Progenitor cell of endocrine pancreas (in vitro differentiated cells): ENCODE measurements at regions not wholly inside any gene's neighbourhood (a gene's known extent, or its start where the extent isn't known, plus 50 kb on each side); places are given as distances from the start of the nearest gene placed in this dataset.

Source experiments
- DNase-seq: peaks from one replicate; pipeline ENCODE4 v3.0.0; 2021; ENCODE audit warnings: low spot score; ENCODE audit not compliant: unreplicated experiment
- H3K27ac Mint-ChIP-seq: 2 replicates; pipeline ENCODE4 v1.8.0; 2021; ENCODE audit warnings: mild to moderate bottlenecking, moderate library complexity, mixed read lengths
- H3K27me3 Mint-ChIP-seq: 2 replicates; pipeline ENCODE4 v1.8.0; 2021; ENCODE audit warnings: mixed read lengths
- H3K36me3 Mint-ChIP-seq: 2 replicates; pipeline ENCODE4 v1.8.0; 2022; ENCODE audit warnings: mixed read lengths; ENCODE audit not compliant: insufficient read depth
- H3K4me1 Mint-ChIP-seq: 2 replicates; pipeline ENCODE4 v1.8.0; 2021; ENCODE audit warnings: low read depth, mixed read lengths
- H3K4me3 Mint-ChIP-seq: 2 replicates; pipeline ENCODE4 v1.8.0; 2021; ENCODE audit warnings: low read depth, mild to moderate bottlenecking, moderate library complexity, mixed read lengths
- H3K9me3 Mint-ChIP-seq: 2 replicates; pipeline ENCODE4 v1.8.0; 2021; ENCODE audit warnings: low read depth, mixed read lengths
- TF ChIP-seq, protein P1 (sequence below): fragments of 200-600 bp; sonication (generic); IDR thresholded peaks from one replicate; pipeline ENCODE4 v1.5.0; 2021; ENCODE audit warnings: antibody characterized with exemption, mild to moderate bottlenecking; ENCODE audit not compliant: unreplicated experiment

- H3K27ac Mint-ChIP-seq: no peak overlapping the region
- H3K27me3 Mint-ChIP-seq: no peaks in the 10 kb centered on the region
- peaks cover 7% of the 10 kb centered on the region for H3K9me3 Mint-ChIP-seq
- no peak overlapping the region for H3K4me3 Mint-ChIP-seq
- TF ChIP-seq, protein P1, sequence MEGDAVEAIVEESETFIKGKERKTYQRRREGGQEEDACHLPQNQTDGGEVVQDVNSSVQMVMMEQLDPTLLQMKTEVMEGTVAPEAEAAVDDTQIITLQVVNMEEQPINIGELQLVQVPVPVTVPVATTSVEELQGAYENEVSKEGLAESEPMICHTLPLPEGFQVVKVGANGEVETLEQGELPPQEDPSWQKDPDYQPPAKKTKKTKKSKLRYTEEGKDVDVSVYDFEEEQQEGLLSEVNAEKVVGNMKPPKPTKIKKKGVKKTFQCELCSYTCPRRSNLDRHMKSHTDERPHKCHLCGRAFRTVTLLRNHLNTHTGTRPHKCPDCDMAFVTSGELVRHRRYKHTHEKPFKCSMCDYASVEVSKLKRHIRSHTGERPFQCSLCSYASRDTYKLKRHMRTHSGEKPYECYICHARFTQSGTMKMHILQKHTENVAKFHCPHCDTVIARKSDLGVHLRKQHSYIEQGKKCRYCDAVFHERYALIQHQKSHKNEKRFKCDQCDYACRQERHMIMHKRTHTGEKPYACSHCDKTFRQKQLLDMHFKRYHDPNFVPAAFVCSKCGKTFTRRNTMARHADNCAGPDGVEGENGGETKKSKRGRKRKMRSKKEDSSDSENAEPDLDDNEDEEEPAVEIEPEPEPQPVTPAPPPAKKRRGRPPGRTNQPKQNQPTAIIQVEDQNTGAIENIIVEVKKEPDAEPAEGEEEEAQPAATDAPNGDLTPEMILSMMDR: peak; percentile 17
- H3K4me1 Mint-ChIP-seq: no peaks in the 10 kb centered on the region
- no peak for DNase-seq
- H3K36me3 Mint-ChIP-seq: peaks cover 1% of the 10 kb centered on the region
Measured at GRCh38 chr6:77133031-77133430, 330.3 kb downstream of the HTR1B start.

- Mint-ChIP-seq H3K27me3 (no peaks in the 10 kb centered on the region), H3K9me3 (peaks cover 19% of the 10 kb centered on the region), H3K4me1 (no peaks in the 10 kb centered on the region), H3K4me3 (no peak overlapping the region), H3K36me3 (peaks cover 3% of the 10 kb centered on the region), H3K27ac (no peak overlapping the region)
- no peak for DNase-seq
- TF ChIP-seq, protein P1: no peak
Measured at GRCh38 chr6:77131426-77131825, 331.9 kb downstream of the HTR1B start.

- Mint-ChIP-seq H3K4me3 (no peak overlapping the region), H3K36me3 (peaks cover 3% of the 10 kb centered on the region), H3K27ac (no peak overlapping the region), H3K4me1 (no peaks in the 10 kb centered on the region), H3K27me3 (no peaks in the 10 kb centered on the region), H3K9me3 (peaks cover 24% of the 10 kb centered on the region)
- no peak for DNase-seq
- TF ChIP-seq, protein P1: peak; percentile 26
Measured at GRCh38 chr6:77124604-77125003, 338.7 kb downstream of the HTR1B start.

- Mint-ChIP-seq H3K27ac (no peak overlapping the region), H3K9me3 (peaks cover 23% of the 10 kb centered on the region), H3K36me3 (peaks cover 2% of the 10 kb centered on the region), H3K27me3 (no peaks in the 10 kb centered on the region), H3K4me1 (no peaks in the 10 kb centered on the region), H3K4me3 (no peak overlapping the region)
- TF ChIP-seq, protein P1: no peak
- DNase-seq: no peak
Measured at GRCh38 chr6:77123527-77123926, 339.8 kb downstream of the HTR1B start.

GRCh38 chr6:77106992-77107391 lies 356.3 kb downstream of the HTR1B start:
- TF ChIP-seq, protein P1: no peak
- H3K27me3 Mint-ChIP-seq: peaks cover 30% of the 10 kb centered on the region
- no peak overlapping the region for H3K4me3 Mint-ChIP-seq
- peaks cover 4% of the 10 kb centered on the region for H3K9me3 Mint-ChIP-seq
- H3K36me3 Mint-ChIP-seq: no peaks in the 10 kb centered on the region
- no peak for DNase-seq
- no peak overlapping the region for H3K27ac Mint-ChIP-seq
- peaks cover 14% of the 10 kb centered on the region for H3K4me1 Mint-ChIP-seq
